DMS 273 (cell line): ENCODE measurements at regions not wholly inside any gene's neighbourhood (a gene's known extent, or its start where the extent isn't known, plus 50 kb on each side); places are given as distances from the start of the nearest gene placed in this dataset.

Experiments
- DNase-seq: peaks from one replicate; lab custom pipeline; 2025; ENCODE audit not compliant: unreplicated experiment; lab: John Stamatoyannopoulos, UW

DNA sequence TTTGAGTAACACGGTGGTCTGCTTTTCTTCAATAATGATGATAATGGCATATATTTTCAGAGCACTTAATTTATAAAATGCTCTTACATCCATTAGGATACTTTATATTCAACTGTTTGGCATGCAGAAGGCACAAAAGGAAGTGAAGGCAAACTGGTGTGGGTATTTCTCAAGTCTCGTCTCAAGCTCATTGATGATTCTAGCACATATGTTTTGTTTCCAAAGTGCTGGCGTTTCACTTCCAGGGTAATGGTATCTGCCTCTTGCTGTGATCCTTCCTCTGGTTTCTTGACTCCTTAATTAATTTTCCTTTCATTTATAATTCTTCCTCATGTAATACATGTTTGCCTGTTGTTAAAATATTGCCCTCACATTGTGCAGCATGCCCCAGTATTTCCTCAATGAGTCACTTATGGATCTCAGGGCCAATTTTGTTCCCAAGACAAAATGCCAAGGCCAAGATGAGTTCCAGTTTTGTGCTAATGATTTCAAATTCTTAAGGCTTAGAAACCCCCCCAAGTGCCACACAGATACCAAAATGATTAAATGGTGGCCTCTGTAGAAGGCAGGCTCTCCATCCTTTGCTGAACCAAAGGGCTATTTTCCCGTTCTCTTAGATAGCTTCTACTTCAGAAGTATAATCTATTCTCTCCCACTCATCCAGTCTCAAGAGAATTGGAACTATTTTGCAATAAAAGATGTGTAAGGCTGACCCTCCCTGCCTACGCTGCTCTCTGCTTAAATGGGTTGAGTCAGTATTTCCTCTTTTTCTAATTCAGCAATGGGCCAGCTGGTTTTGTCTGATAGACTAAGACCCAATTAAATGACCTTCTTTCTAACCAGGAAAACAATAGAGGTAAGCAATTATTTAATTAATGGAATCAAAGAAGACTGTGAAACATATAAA is 171.2 kb downstream of the ZNF365 start:
- no peak for DNase-seq

GRCh38 chr10:62548686-62549085 is 174.5 kb downstream of the ZNF365 start:
- no peak for DNase-seq

DNA sequence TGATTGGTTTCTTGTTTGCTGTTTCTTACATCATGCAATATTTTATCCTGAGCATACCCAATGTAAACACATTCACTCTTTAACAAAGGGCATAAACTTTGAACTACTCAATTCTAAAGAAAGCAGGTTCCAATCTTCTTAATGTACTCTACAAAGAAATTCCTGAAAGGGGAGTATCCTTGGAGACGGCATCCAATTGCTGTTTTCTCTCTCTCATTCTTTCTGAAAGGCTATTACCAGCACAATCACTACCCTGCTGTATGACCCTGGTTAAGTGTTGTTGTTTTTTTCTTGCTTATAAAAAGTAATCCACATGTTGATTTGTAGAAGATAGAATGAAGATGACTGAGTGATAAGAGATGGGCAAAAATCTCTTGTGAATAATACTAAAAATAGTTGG is 176.0 kb downstream of the ZNF365 start:
- DNase-seq = no peak

DNA sequence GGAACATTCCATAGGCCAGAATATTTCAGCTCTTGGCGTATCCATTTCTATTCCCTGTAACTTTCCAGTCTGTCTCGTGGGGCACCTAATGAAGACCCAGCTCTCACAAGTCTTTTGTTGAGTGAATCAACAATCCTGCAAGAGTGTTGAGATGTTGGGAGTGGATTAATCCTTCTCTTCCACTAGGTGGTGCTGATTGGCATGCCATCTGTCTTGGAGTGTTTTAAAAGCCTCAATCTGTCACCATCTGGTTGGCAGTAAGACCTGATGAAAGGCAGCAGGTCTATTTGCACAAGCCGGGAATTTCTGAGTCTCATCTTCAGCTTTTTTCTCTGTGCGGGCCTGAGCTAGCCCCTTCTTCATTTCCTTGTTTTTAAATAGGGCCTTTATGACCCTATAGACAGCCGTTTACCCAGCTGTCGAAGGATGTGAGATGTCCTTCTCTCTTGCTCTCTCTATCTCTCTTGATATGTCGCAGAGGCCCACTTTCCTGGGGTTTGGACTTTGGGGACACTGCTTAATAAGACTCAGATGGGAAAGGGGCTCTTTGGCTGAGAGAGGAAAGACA is 180.5 kb downstream of the ZNF365 start:
- DNase-seq = peak; percentile 90

- no peak for DNase-seq
Observed at GRCh38 chr10:62559481-62560200, 185.5 kb downstream of the ZNF365 start.

DNA sequence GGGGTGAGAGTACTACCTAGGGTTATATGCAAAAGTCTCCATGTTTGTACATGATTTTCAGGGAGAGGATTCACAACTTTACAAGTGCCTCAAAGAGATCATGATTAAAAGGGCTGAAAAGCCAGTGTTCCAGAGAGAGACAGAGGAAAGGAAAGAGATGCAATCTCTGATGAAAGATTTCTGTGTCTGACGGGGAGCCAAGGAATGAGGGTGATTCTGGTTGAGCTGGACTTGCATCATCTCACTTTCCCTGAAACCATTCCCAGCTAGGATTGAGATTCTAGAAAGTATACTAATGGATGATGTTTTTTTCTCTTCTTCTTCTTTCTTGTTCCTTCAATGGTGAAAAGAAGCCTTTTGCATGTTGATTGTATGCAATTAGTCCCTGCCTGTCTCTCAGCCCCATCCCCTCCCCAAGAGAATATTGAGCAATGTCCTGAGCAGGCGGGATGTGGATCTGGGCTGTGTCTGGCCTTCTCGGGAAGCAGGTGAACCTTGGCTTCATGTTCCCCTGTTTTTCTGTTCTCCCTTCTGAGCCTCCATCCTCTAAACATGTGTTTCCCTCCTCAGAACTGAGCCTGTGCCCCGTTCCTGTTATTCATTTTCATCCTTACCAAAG is 186.1 kb downstream of the ZNF365 start:
- no peak for DNase-seq

DNA sequence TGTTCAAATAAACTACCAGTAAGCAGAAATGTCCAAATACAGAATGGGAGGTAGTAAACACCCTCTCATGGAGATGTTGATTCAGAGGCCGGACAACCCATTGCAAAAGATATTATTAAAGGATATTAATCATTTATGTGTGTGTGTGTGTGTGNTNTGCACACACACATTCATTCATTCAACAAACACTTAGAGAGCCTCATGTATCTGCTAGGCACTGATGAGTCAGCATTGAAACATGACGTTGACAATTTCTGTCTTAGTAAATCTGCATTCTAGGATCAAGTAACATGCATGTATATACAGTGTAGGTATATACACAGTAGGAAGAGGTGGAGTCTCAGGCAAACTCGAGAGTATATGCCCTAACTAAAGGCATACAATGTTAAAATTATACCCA is 187.0 kb downstream of the ZNF365 start:
- DNase-seq = no peak

- no peak for DNase-seq
Observed at GRCh38 chr10:62562101-62562500, 187.9 kb downstream of the ZNF365 start.

DNA sequence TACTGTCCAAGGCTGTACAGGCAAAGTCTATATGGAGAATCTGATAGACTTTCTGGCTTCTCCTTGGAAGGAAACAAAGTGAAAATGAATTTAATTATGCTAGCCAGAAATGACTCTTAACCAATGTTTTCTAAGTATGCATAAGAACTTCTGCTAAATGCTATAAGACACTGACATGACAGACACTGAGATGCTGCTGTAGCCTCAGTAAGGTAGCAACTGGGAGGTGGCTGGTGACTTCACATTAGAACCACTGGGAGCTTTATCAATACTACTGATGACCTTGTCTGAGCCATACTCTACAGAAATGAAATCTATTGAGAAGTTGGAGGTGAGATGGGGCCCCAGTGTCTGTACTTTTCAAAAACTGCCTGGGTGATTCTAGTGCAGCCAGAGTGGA is 188.6 kb downstream of the ZNF365 start:
- no peak for DNase-seq

- DNase-seq = no peak
Observed at GRCh38 chr10:62573929-62574328, 199.8 kb downstream of the ZNF365 start.

DNA sequence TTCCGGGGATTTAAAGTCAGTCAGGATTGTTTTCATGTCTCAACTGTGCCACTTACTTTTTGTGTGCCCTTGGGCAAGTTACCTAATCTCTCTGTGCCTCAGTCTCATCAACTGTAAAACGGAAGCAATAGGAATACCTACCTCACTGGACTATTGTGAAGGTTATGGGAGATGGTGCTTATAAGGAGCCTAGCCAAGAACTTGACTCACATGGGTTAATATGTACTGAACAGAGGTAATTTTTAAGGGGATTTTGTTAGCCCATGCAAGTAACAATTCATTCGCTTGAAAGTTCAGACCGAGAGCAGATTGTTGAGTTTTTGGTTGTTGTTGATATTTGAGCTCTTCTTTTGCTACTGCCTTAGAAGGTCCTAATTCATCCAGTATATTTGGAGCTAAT is 202.9 kb downstream of the ZNF365 start:
- DNase-seq = no peak

- no peak for DNase-seq
Observed at GRCh38 chr10:62577666-62578291, 203.6 kb downstream of the ZNF365 start.

- no peak for DNase-seq
Observed at GRCh38 chr10:62578301-62578700, 204.1 kb downstream of the ZNF365 start.

- DNase-seq = no peak
Observed at GRCh38 chr10:62578916-62579315, 204.7 kb downstream of the ZNF365 start.

DNA sequence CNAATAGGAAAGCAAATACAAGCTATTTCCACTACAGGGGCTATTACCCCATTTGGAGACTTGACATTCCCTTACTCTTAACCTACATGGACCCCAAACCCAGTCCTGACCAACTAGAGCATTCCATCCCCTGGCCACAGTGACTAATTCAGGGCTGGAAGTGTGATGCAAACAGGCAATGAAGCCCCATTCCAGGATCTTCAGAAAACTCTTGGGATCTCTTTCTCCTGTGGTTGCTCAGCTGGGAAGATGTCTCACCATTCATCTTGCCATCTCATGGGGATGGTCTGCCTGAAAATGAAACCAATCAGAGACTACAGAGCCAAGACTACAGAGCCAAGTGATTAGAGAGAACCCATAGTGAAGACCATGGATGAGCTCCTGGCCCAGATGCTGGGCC is 206.2 kb downstream of the ZNF365 start:
- no peak for DNase-seq

DNA sequence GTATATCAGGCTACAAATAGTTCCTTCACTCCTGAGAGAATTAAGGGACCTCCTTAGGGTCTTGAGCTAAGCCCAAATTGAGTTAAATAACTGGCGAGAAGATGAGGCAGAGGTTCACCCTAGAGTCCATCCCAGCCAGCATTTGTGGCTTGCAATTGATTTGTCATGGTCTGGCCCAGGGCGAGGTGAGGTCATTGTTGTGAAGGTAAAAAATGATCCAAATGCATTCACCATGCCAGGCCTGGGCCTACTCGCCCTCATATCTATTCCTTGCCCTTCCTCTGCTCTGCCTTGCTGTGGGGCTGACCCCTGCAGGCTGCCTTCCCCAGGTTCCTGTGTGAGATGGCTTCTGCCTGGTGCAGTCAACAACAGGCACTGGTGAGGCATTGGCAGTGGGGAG is 207.2 kb downstream of the ZNF365 start:
- DNase-seq = no peak

DNA sequence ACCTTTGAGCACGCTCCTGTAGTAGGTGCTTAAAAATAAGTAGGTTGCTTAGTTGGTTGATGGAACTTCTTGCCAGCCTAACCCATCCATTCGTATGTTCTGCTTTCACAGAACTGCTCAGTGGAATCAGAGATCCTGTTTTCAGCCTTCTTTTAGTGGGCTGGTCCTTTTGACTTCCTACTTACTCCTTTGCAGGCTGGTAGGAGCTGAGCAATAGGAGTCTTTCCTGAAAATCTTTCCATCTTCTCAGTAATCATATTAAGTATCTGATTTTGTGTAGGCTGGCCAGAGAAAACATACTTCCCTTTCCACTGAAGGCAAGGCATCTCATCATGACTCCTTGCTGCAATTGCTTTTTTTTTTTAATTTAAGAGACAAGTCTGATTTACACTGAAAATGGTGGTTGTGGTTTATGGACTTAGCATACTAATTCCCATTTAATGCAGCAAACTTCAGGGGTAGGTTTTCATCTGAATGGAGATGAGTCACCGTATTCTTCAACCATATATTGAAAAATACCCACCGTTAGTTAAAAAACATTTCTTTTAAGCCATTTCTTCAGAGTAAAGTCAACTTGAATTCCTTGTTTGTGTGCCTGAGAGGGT is 208.0 kb downstream of the ZNF365 start:
- no peak for DNase-seq

GRCh38 chr10:62582804-62583208 is 208.6 kb downstream of the ZNF365 start:
- DNase-seq = no peak

DNA sequence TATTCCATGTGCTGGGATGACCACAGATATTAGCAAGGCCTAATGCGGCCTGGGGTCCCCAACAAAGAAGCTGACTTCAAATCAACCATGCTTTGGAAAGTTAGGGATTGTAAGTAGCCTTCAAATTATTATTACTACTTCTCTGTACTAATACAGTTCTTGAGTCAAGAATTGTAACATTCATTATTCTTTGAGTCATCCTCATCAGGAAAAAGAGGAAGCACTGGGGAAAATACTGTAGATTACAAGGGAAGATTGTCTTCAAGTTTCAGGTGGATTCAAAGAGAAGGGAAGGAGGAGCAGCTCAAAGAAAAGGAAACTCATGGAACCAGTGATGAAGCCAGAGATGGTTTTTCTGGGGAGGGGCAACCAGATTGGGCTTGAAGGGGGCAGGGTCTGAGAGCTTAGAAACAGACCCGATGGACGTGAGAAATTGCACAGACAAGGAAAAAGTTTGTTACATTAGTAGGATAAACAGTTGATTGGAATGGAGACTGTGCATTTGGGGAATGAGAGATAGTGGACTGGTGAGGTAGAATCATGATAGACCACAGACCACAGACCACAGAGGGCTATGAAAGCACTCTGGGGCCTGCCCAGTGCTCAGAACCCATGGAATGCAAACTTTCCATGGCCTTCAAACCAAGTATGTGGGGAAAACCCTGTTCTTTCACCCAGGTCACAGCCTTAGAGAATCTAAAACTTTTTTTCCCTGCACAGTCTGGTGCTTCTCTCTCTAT is 209.9 kb downstream of the ZNF365 start:
- no peak for DNase-seq

GRCh38 chr10:62584731-62585130 is 210.6 kb downstream of the ZNF365 start:
- no peak for DNase-seq
